H1 (cell line): ENCODE measurements at regions not wholly inside any gene's neighbourhood (a gene's known extent, or its start where the extent isn't known, plus 50 kb on each side); places are given as distances from the start of the nearest gene placed in this dataset.

ENCODE experiments used
- CTCF ChIA-PET: fragments of 300-600 bp; sonication (Branson Sonifier 250); formaldehyde crosslinking; loops from one replicate; lab custom pipeline; 2021; ENCODE audit not compliant: partially characterized antibody; lab: Charles Lee
- POLR2A ChIA-PET: fragments of 300-600 bp; sonication (Branson Sonifier 250); formaldehyde crosslinking; loops from one replicate; lab custom pipeline; 2021; ENCODE audit warnings: inconsistent platforms; ENCODE audit not compliant: partially characterized antibody; lab: Charles Lee
- DNase-seq, 2 experiments: peaks; one replicate each; pipeline versions ENCODE4 v3.0.0 to v3.0.0-alpha.2; 2010 to 2022; ENCODE audit warnings: low spot score in 2 of 2, low read depth in 1 of 2, mixed read lengths in 1 of 2
- FAIRE-seq: peaks from 2 replicates; lab custom pipeline; 2011; peaks lifted over from hg19 to GRCh38; lab: Jason Lieb, UNC
- H2AFZ ChIP-seq: 2 replicates; pipeline ENCODE4 v1.8.1; 2012; ENCODE audit warnings: low read length, inconsistent platforms
- H2AK5ac ChIP-seq: 2 replicates; pipeline ENCODE4 v1.6.1; 2013; ENCODE audit warnings: low read depth, low read length
- H2BK120ac ChIP-seq: replicated peaks from 2 replicates; pipeline ENCODE3; 2013; ENCODE audit warnings: low read depth, low read length, inconsistent platforms
- H2BK12ac ChIP-seq: 2 replicates; pipeline ENCODE4 v1.6.1; 2013; ENCODE audit warnings: low read depth, low read length
- H2BK15ac ChIP-seq: 2 replicates; pipeline ENCODE4 v1.6.1; 2013; ENCODE audit warnings: low read length
- H2BK20ac ChIP-seq: 2 replicates; pipeline ENCODE4 v1.6.1; 2013; ENCODE audit warnings: low read length
- H2BK5ac ChIP-seq: 2 replicates; pipeline ENCODE4 v1.6.1; 2013; ENCODE audit warnings: low read depth, low read length
- H3K14ac ChIP-seq: 2 replicates; pipeline ENCODE4 v1.6.1; 2013; ENCODE audit warnings: inconsistent platforms; ENCODE audit not compliant: insufficient read length
- H3K18ac ChIP-seq: 2 replicates; pipeline ENCODE4 v1.6.1; 2013; ENCODE audit warnings: low read length; ENCODE audit errors: extremely low read depth
- H3K23ac ChIP-seq: 2 replicates; pipeline ENCODE4 v1.6.1; 2013; ENCODE audit warnings: inconsistent platforms; ENCODE audit not compliant: insufficient read length
- H3K23me2 ChIP-seq: 2 replicates; pipeline ENCODE4 v1.6.1; 2013; ENCODE audit warnings: low read depth, low read length
- H3K27ac ChIP-seq: 2 replicates; pipeline ENCODE4 v1.6.1; 2011; ENCODE audit warnings: low read depth, low read length, inconsistent platforms
- H3K27me3 ChIP-seq, 4 experiments: replicated peaks in 1 of 4; 1 replicate in 1 of 4; 2 replicates in 3 of 4; pipeline versions ENCODE4 v1.6.1 to v1.8.1; 2011 to 2013; ENCODE audit warnings: low read length in 3 of 4, mild to moderate bottlenecking in 3 of 4, inconsistent platforms in 2 of 4, mixed read lengths in 2 of 4, moderate library complexity in 1 of 4; ENCODE audit not compliant: control insufficient read depth in 3 of 4, insufficient read depth in 3 of 4; ENCODE audit errors: extremely low read depth in 1 of 4
- H3K36me3 ChIP-seq, 4 experiments: 2 replicates each; pipeline versions ENCODE4 v1.6.1 to v1.8.1; 2011 to 2013; ENCODE audit warnings: mild to moderate bottlenecking in 4 of 4, low read length in 3 of 4, moderate library complexity in 2 of 4, control low read depth in 1 of 4, inconsistent platforms in 1 of 4; ENCODE audit not compliant: insufficient read depth in 4 of 4, control insufficient read depth in 2 of 4
- H3K4ac ChIP-seq: replicated peaks from 2 replicates; pipeline ENCODE3; 2013; ENCODE audit warnings: low read length, low read depth, mixed read lengths, inconsistent platforms; ENCODE audit not compliant: insufficient read length
- H3K4me1 ChIP-seq, 4 experiments: replicated peaks in 1 of 4; 1 replicate in 1 of 4; 2 replicates in 3 of 4; pipeline versions ENCODE4 v1.6.1 to v1.8.1; 2011 to 2013; ENCODE audit warnings: low read length in 3 of 4, inconsistent platforms in 2 of 4, mixed read lengths in 1 of 4; ENCODE audit not compliant: insufficient read depth in 4 of 4, control insufficient read depth in 3 of 4
- H3K4me2 ChIP-seq, 2 experiments: 2 replicates each; pipeline versions ENCODE4 v1.6.1 to v1.8.1; 2011 to 2013; ENCODE audit warnings: low read depth in 2 of 2, low read length in 2 of 2, control low read depth in 1 of 2, inconsistent platforms in 1 of 2, mild to moderate bottlenecking in 1 of 2; ENCODE audit not compliant: insufficient read depth in 1 of 2
- H3K4me3 ChIP-seq, 4 experiments: fragments of 200-600, 300-600 bp in 1 of 4; sonication (generic), shearing (Covaris generic), sonication (Bioruptor Twin) in 1 of 4; 2 replicates each; pipeline versions ENCODE4 v1.5.1 to v1.8.1; 2011 to 2016; ENCODE audit warnings: low read length in 4 of 4, low read depth in 3 of 4, control low read depth in 2 of 4, inconsistent platforms in 2 of 4, mild to moderate bottlenecking in 2 of 4, mixed read lengths in 1 of 4, moderate library complexity in 1 of 4; ENCODE audit not compliant: insufficient read depth in 2 of 4; ENCODE audit errors: extremely low read depth in 1 of 4
- H3K56ac ChIP-seq: replicated peaks from 2 replicates; pipeline ENCODE3; 2013; ENCODE audit warnings: low read depth, mild to moderate bottlenecking, mixed read lengths, low read length, inconsistent platforms; ENCODE audit not compliant: insufficient read length
- H3K79me1 ChIP-seq: 2 replicates; pipeline ENCODE4 v1.6.1; 2013; ENCODE audit warnings: low read depth, low read length, control low read depth
- H3K79me2 ChIP-seq, 2 experiments: 2 replicates each; pipeline versions ENCODE4 v1.6.1 to v1.8.1; 2012 to 2013; ENCODE audit warnings: low read length in 2 of 2, mild to moderate bottlenecking in 2 of 2, inconsistent platforms in 1 of 2; ENCODE audit not compliant: insufficient read depth in 2 of 2, control insufficient read depth in 1 of 2
- H3K9ac ChIP-seq, 4 experiments: replicated peaks in 1 of 4; 1 replicate in 1 of 4; 2 replicates in 3 of 4; pipeline versions ENCODE4 v1.6.1 to v1.8.1; 2011 to 2013; ENCODE audit warnings: low read depth in 3 of 4, low read length in 3 of 4, control low read depth in 2 of 4, mild to moderate bottlenecking in 2 of 4, moderate library complexity in 2 of 4, inconsistent platforms in 1 of 4; ENCODE audit errors: extremely low read depth in 1 of 4
- H3K9me3 ChIP-seq, 2 experiments: 2 replicates each; pipeline versions ENCODE4 v1.6.1 to v1.8.1; 2012 to 2013; ENCODE audit warnings: mild to moderate bottlenecking in 2 of 2, moderate library complexity in 2 of 2, control low read depth in 1 of 2, inconsistent platforms in 1 of 2, low read depth in 1 of 2, low read length in 1 of 2, mixed read lengths in 1 of 2; ENCODE audit not compliant: insufficient read depth in 2 of 2
- H4K20me1 ChIP-seq, 2 experiments: replicated peaks in 1 of 2; 2 replicates each; pipeline versions ENCODE3 to v1.8.1; 2011 to 2013; ENCODE audit warnings: inconsistent platforms in 2 of 2, low read length in 2 of 2, mild to moderate bottlenecking in 1 of 2; ENCODE audit not compliant: insufficient read depth in 2 of 2, control insufficient read depth in 1 of 2
- H4K5ac ChIP-seq: 2 replicates; pipeline ENCODE4 v1.6.1; 2013; ENCODE audit warnings: low read length, low read depth, mixed read lengths, inconsistent platforms; ENCODE audit not compliant: insufficient read length
- H4K8ac ChIP-seq: 2 replicates; pipeline ENCODE4 v1.8.0; 2013; ENCODE audit warnings: mild to moderate bottlenecking, moderate library complexity, low read length, inconsistent platforms; ENCODE audit not compliant: insufficient read depth; ENCODE audit errors: extremely low read depth
- H4K91ac ChIP-seq: replicated peaks from 2 replicates; pipeline ENCODE3; 2013; ENCODE audit warnings: low read length, mixed read lengths, inconsistent platforms; ENCODE audit not compliant: insufficient read length
- BACH1 ChIP-seq: IDR thresholded peaks from 2 replicates; pipeline ENCODE4 v1.6.1; 2012; ENCODE audit warnings: low read length, improper control_type of control experiment
- CREB1 ChIP-seq: IDR thresholded peaks from 2 replicates; pipeline ENCODE4 v1.6.1; 2012; ENCODE audit warnings: inconsistent platforms
- GTF2F1 ChIP-seq: IDR thresholded peaks from 2 replicates; pipeline ENCODE4 v1.6.1; 2012; ENCODE audit warnings: low read depth, low read length, improper control_type of control experiment, borderline replicate concordance
- HDAC6 ChIP-seq: IDR thresholded peaks from one replicate; pipeline ENCODE4 v1.7.1; 2012; ENCODE audit warnings: low read depth, mild to moderate bottlenecking, inconsistent platforms, low read length, moderate library complexity
- SIX5 ChIP-seq: IDR thresholded peaks from 2 replicates; pipeline ENCODE4 v1.6.1; 2011; ENCODE audit warnings: mild to moderate bottlenecking, low read depth, low read length
- WGBS, 2 experiments: shearing (Covaris generic) in 1 of 2; methylation state at CpG; one replicate each; pipeline versions ENCODE4 v1.1.6 to v1.1.7; 2013 to 2015; ENCODE audit warnings: low lambda C conversion rate in 2 of 2, mixed read lengths in 2 of 2, inconsistent platforms in 1 of 2, low coverage in 1 of 2, missing lambda C conversion rate in 1 of 2; ENCODE audit not compliant: insufficient replicate concordance in 2 of 2, insufficient coverage in 1 of 2, insufficient read length in 1 of 2; ENCODE audit errors: extremely low coverage in 1 of 2, missing lambda C conversion rate in 1 of 2; 5-methylcytosine and 5-hydroxymethylcytosine counted together
- TF ChIP-seq, protein P1 (sequence below): IDR thresholded peaks from 2 replicates; pipeline ENCODE4 v1.6.1; 2011; ENCODE audit warnings: low read depth, mild to moderate bottlenecking, low read length; ENCODE audit not compliant: insufficient read depth

DNA sequence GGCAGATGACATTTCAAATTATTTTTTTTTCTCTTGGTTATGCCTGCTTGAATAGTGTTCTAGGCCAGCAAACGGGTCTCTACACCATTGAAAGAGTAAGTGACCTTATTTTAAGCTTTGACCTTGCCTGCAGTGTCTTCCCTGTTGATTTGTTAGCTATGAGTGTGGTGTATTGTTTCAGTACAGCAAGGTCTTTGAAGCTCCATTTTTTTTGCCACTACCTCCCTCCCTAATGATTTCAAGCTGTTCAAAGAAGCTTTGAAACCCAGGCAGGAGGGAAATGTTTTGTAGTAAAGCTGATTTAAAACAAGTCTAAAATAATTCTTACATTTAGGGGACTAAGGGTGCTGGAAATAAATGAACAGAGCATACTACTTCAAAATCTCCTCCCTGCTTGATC lies 1249.8 kb downstream of the ROBO1 start:
- Histone ChIP-seq H3K36me3 (no peaks in the 10 kb centered on the region), H2BK15ac (no peak overlapping the region), H2BK120ac (no peak overlapping the region), H3K79me2 (no peaks in the 10 kb centered on the region), H4K91ac (no peak overlapping the region), H3K4me2 (no peak overlapping the region), H4K5ac (no peak overlapping the region), H4K20me1 (no peaks in the 10 kb centered on the region), H2AK5ac (no peak overlapping the region), H4K8ac (no peak overlapping the region), H3K9me3 (no peaks in the 10 kb centered on the region), H3K14ac (no peak overlapping the region), H3K18ac (no peak overlapping the region), H3K9ac (no peak overlapping the region), H3K23me2 (no peaks in the 10 kb centered on the region), H3K23ac (no peak overlapping the region), H2BK20ac (no peak overlapping the region), H3K79me1 (no peaks in the 10 kb centered on the region), H2BK12ac (no peak overlapping the region), H3K4ac (no peak overlapping the region), H2AFZ (no peak overlapping the region; the same call in 1 of the 2 replicates), H2BK5ac (no peak overlapping the region), H3K4me3 (no peak overlapping the region), H3K56ac (no peak overlapping the region), H3K27ac (no peak overlapping the region), H3K27me3 (no peaks in the 10 kb centered on the region), H3K4me1 (no peaks in the 10 kb centered on the region)
- ChIA-PET CTCF (no interaction called here), POLR2A (no interaction called here)
- DNase-seq (no peak), FAIRE-seq (no peak)
- WGBS, 2 experiments: 75% methylated on average over 1 of the region's 1 CpG; no CpG with 5 or more reads in 1 of the 2 experiments
- TF ChIP-seq SIX5 (no peak), BACH1 (no peak), GTF2F1 (no peak), HDAC6 (no peak), CREB1 (no peak)
- TF ChIP-seq, protein P1, sequence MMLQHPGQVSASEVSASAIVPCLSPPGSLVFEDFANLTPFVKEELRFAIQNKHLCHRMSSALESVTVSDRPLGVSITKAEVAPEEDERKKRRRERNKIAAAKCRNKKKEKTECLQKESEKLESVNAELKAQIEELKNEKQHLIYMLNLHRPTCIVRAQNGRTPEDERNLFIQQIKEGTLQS: no peak
